Endothelial cell (in vitro differentiated cells): ENCODE measurements at regions not wholly inside any gene's neighbourhood (a gene's known extent, or its start where the extent isn't known, plus 50 kb on each side); places are given as distances from the start of the nearest gene placed in this dataset.

Experiments
- DNase-seq: peaks from one replicate; pipeline ENCODE4 v3.0.0; 2021; ENCODE audit warnings: low spot score
- H3K27ac Mint-ChIP-seq: one replicate; pipeline ENCODE4 v1.8.0; 2021; ENCODE audit warnings: mixed read lengths, inconsistent platforms; ENCODE audit not compliant: unreplicated experiment
- H3K27me3 Mint-ChIP-seq: one replicate; pipeline ENCODE4 v1.8.0; 2021; ENCODE audit warnings: mild to moderate bottlenecking, moderate library complexity, mixed read lengths, inconsistent platforms; ENCODE audit not compliant: unreplicated experiment
- H3K36me3 Mint-ChIP-seq: one replicate; pipeline ENCODE4 v1.8.0; 2021; ENCODE audit warnings: mild to moderate bottlenecking, low read depth, mixed read lengths, inconsistent platforms; ENCODE audit not compliant: unreplicated experiment
- H3K4me1 Mint-ChIP-seq: one replicate; pipeline ENCODE4 v1.8.0; 2021; ENCODE audit warnings: mild to moderate bottlenecking, mixed read lengths, inconsistent platforms; ENCODE audit not compliant: unreplicated experiment
- H3K4me3 Mint-ChIP-seq: one replicate; pipeline ENCODE4 v1.8.0; 2021; ENCODE audit warnings: mild to moderate bottlenecking, mixed read lengths, inconsistent platforms; ENCODE audit not compliant: unreplicated experiment
- H3K9me3 Mint-ChIP-seq: one replicate; pipeline ENCODE4 v1.8.0; 2021; ENCODE audit warnings: mixed read lengths, inconsistent platforms; ENCODE audit not compliant: unreplicated experiment
- TF ChIP-seq, protein P1 (sequence below): fragments of 200-600 bp; sonication (generic); IDR thresholded peaks from one replicate; pipeline ENCODE4 v1.5.0; 2021; ENCODE audit warnings: antibody characterized with exemption; ENCODE audit not compliant: unreplicated experiment

DNA sequence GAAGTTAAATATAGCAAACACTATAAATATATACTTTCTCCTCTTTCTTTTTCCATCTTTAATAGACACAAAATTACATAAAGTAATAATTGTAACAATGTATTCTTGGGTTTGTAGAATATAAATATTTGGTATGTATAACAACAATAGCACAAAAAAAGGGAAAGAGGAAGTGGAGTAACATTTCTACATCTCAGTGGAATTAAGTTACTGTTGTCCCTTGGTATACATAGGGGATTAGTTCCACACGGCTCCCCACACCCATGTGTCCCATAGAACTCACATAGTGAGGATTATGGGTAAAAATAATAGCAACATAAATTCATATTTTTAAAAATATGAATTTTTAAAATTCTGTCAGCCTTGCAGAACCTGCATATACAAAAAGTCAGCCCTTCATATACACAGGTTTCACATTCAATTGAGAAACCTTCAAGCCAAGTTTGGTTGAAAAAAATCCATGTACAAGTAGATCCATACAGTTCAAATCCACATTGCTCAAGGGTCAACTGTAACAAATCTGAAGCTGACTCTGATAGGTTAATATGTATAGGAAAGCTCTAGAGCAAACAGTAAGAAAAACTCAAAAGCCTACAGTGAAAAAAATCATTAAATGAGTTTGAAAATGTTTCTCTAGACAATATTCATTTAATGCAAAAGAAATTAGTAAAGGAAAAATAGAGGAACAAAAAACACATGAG, 92.4 kb downstream of the HYCC1 start:
- Mint-ChIP-seq H3K27ac (no peak overlapping the region), H3K36me3 (peaks cover 6% of the 10 kb centered on the region), H3K4me1 (no peaks in the 10 kb centered on the region), H3K9me3 (peaks cover 13% of the 10 kb centered on the region), H3K27me3 (peaks cover 1% of the 10 kb centered on the region), H3K4me3 (no peak overlapping the region)
- DNase-seq: no peak
- TF ChIP-seq, protein P1, sequence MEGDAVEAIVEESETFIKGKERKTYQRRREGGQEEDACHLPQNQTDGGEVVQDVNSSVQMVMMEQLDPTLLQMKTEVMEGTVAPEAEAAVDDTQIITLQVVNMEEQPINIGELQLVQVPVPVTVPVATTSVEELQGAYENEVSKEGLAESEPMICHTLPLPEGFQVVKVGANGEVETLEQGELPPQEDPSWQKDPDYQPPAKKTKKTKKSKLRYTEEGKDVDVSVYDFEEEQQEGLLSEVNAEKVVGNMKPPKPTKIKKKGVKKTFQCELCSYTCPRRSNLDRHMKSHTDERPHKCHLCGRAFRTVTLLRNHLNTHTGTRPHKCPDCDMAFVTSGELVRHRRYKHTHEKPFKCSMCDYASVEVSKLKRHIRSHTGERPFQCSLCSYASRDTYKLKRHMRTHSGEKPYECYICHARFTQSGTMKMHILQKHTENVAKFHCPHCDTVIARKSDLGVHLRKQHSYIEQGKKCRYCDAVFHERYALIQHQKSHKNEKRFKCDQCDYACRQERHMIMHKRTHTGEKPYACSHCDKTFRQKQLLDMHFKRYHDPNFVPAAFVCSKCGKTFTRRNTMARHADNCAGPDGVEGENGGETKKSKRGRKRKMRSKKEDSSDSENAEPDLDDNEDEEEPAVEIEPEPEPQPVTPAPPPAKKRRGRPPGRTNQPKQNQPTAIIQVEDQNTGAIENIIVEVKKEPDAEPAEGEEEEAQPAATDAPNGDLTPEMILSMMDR: no peak

DNA sequence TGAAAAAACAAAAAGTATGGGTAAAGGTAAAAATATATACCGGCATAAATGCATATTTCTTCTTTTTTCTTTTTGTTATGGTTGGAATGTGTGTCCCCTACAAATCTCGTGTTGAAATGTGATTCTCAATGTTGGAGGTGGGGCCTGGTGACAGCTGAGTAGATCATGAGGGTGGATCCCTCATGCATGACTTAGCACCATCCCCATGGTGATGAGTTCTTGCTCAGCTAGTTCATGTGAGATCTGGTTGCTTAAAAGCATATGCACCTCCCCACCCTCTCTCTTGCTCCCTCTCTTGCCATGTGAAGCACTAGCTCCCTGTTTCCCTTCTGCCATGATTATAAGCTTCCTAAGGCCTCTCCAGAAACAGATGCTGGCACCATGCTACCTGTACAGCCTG, 93.3 kb downstream of the HYCC1 start:
- no peaks in the 10 kb centered on the region for H3K4me1 Mint-ChIP-seq
- TF ChIP-seq, protein P1: no peak
- H3K27me3 Mint-ChIP-seq: peaks cover 1% of the 10 kb centered on the region
- H3K9me3 Mint-ChIP-seq: peaks cover 13% of the 10 kb centered on the region
- no peak for DNase-seq
- no peak overlapping the region for H3K27ac Mint-ChIP-seq
- H3K36me3 Mint-ChIP-seq: peaks cover 5% of the 10 kb centered on the region
- no peak overlapping the region for H3K4me3 Mint-ChIP-seq

DNA sequence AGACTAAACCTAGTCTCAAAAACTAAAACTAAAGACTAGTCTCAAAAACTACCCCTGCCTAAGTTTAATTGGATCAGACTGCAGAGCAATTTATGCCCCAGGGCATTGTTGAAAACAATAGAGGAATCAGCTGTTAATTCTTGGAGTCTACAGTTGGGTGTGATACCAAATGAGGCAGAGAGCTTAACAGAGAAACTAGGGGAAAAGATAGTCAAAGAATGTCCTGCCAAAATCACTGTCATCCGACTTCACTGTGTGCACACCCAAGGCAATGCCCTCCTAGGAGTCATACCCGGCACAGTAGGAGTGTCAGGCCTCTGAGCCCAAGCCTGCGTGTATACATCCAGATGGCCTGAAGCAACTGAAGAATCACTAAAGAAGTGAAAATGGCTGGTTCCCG, 90.5 kb upstream of the TOMM7 start:
- TF ChIP-seq, protein P1: no peak
- peaks cover 22% of the 10 kb centered on the region for H3K36me3 Mint-ChIP-seq

DNA sequence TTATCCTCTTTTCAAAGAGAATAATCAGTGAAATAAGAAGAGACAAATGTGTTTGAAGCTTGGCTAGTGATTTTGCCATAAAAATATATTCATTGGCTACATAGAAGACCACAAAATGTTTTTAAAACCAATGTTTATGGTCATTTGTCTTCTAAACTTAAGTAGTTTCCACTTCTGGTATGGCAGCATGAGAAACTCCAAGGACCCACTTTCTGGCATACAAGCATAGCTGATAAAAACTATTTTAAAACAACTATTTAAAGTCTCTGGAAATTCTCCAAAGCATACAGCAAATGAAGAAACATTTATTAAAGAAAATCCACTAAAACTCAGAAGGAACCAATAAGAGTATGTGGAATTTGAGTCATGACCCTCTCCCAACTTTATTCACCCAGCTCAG, 89.2 kb upstream of the TOMM7 start:
- H3K27ac Mint-ChIP-seq: no peak overlapping the region
- TF ChIP-seq, protein P1: no peak
- H3K36me3 Mint-ChIP-seq: peaks cover 22% of the 10 kb centered on the region
- no peak overlapping the region for H3K4me3 Mint-ChIP-seq
- H3K4me1 Mint-ChIP-seq: no peaks in the 10 kb centered on the region
- peaks cover 5% of the 10 kb centered on the region for H3K9me3 Mint-ChIP-seq
- H3K27me3 Mint-ChIP-seq: no peaks in the 10 kb centered on the region
- no peak for DNase-seq

More for the DNA sequence above, 90.5 kb upstream of the TOMM7 start:
- Mint-ChIP-seq H3K4me1 (no peaks in the 10 kb centered on the region), H3K4me3 (no peak overlapping the region), H3K9me3 (peaks cover 5% of the 10 kb centered on the region), H3K27ac (no peak overlapping the region), H3K27me3 (no peaks in the 10 kb centered on the region)
- no peak for DNase-seq

DNA sequence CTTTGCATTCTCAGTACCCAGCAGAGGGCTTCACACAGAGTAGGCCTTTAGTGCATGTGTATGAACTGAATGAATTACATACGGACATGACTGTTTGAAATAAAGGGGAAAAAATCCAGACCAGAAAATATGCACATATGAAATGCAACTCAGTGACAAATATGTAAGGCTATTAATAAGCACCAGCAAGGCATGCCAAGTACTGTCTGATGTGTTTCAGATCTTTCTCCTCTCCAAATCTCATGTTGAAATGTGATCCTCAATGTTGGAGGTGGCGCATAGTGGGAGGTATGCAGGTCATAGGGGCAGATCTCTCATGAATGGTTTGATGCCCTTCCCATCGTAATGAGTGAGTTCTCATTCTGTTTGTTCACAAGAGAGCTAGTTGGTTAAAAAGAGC, 87.3 kb upstream of the TOMM7 start:
- peaks cover 5% of the 10 kb centered on the region for H3K9me3 Mint-ChIP-seq
- no peaks in the 10 kb centered on the region for H3K4me1 Mint-ChIP-seq
- DNase-seq: no peak
- H3K4me3 Mint-ChIP-seq: no peak overlapping the region
- H3K36me3 Mint-ChIP-seq: peaks cover 20% of the 10 kb centered on the region
- H3K27ac Mint-ChIP-seq: no peak overlapping the region
- TF ChIP-seq, protein P1: no peak
- no peaks in the 10 kb centered on the region for H3K27me3 Mint-ChIP-seq
